ACC112 (cell line): ENCODE measurements at regions not wholly inside any gene's neighbourhood (a gene's known extent, or its start where the extent isn't known, plus 50 kb on each side); places are given as distances from the start of the nearest gene placed in this dataset.

Experiments used
- H2AFZ ChIP-seq: fragments of 200-600 bp; sonication (generic); one replicate; pipeline ENCODE4 v1.6.0; 2017; ENCODE audit warnings: antibody characterized with exemption, low read length; ENCODE audit not compliant: unreplicated experiment
- H3K27ac ChIP-seq: fragments of 200-600 bp; sonication (generic); 2 replicates; pipeline ENCODE4 v1.5.1; 2014; ENCODE audit warnings: low read depth, mild to moderate bottlenecking, antibody characterized with exemption, low read length, moderate library complexity
- H3K27me3 ChIP-seq: fragments of 200-600 bp; sonication (generic); 2 replicates; pipeline ENCODE4 v1.6.1; 2014; ENCODE audit warnings: mild to moderate bottlenecking, antibody characterized with exemption, low read length, moderate library complexity, mixed read lengths; ENCODE audit not compliant: insufficient read depth
- H3K36me3 ChIP-seq: fragments of 200-600 bp; sonication (generic); 2 replicates; pipeline ENCODE4 v1.6.1; 2016; ENCODE audit warnings: mild to moderate bottlenecking, antibody characterized with exemption, low read length, moderate library complexity, mixed read lengths; ENCODE audit not compliant: insufficient read depth
- H3K4me1 ChIP-seq: fragments of 200-600 bp; sonication (generic); one replicate; pipeline ENCODE4 v1.6.1; 2016; ENCODE audit warnings: low read length, mixed read lengths; ENCODE audit not compliant: insufficient read depth, unreplicated experiment, control insufficient read depth
- H3K4me3 ChIP-seq: fragments of 200-600 bp; sonication (generic); 2 replicates; pipeline ENCODE4 v1.5.1; 2014; ENCODE audit warnings: mild to moderate bottlenecking, low read depth, low read length
- H3K79me2 ChIP-seq: fragments of 200-600 bp; sonication (generic); one replicate; pipeline ENCODE4 v1.6.0; 2016; ENCODE audit warnings: low read length; ENCODE audit not compliant: control insufficient read depth, unreplicated experiment, insufficient read depth

DNA sequence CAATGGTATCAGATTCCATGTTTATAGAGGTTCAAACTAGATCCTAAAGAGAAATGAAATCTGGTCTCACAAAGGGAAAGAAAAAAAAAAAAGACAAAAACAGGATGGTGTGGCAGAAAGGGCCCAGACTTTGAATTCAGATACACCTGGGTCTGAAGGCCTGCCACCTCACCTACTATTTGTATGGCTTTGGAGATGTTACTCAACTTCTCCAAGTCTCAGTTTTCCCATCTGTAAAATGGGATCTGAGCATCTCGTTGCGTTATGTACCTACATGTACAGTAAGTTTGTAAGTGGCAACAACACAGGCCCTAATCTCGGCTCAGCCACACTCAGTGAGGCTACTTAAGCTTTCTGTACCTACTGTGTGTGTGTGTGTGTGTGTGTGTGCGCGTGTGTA, 147.5 kb upstream of the FGGY start:
- Histone ChIP-seq H3K4me1 (peaks cover 49% of the 10 kb centered on the region), H3K79me2 (peaks cover 3% of the 10 kb centered on the region), H3K27ac (peak overlapping the region; percentile 91), H3K4me3 (no peak overlapping the region), H3K27me3 (no peaks in the 10 kb centered on the region), H3K36me3 (no peaks in the 10 kb centered on the region), H2AFZ (no peak overlapping the region)

DNA sequence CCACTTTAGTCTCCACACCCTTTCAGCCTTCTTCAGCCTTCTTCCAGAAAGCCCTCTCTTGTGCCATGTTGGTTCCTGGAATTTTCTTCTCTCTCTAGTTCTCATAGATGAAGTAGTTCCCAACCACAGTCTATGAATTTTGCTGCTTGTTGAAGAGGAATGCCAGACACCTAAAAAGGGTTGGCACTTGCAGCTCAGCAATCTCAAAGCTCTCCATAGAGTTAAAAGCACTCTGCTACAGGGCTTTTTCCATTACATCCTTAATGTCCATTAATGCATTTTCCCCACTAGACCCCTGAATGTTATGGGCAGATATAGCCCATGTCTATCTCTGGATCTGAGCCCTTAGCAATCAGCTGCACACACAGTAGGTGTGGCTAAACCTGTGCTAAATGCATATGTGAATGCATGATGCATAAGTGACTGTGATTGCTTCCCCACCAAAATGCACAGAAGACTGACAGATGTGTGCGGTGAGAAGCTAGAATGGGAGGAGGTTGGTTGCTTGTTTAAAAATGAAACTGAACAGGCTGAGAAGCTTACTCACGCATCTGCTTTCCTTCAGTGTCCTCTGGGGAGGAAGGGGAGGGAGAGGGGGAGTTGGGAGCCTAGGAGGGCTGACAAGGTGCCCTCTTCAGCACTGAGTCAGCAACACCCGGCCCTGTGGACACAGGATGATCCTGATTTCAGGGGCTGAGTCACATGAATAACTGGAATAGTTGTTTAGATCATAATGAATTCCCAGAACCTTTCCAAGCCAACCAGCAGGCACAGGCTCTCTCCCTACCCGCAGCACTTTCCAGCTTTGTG, 146.1 kb upstream of the FGGY start:
- Histone ChIP-seq H2AFZ (peak overlapping the region; percentile 55), H3K27ac (peak overlapping the region; percentile 91), H3K4me1 (peaks cover 40% of the 10 kb centered on the region), H3K4me3 (peak overlapping the region; percentile 72), H3K79me2 (no peaks in the 10 kb centered on the region), H3K27me3 (no peaks in the 10 kb centered on the region), H3K36me3 (no peaks in the 10 kb centered on the region)

DNA sequence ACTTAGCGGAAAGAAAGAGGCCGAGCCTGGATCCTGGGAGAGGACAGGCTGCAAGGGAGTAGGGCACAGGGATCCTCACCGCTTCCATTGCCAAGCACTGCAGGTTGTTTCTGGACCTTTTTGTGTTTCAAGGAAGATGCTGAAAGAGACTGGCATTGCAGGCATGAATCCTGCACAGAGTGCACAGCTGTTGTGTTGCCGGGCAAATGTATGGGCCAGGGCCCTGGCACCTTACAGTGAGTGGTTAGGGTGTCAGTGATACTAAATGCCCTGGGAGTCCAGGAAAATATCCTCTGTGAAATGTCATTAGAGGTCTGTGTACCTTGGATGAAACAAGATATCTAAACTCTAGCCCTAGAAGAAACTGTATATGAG, 145.5 kb upstream of the FGGY start:
- no peak overlapping the region for H2AFZ ChIP-seq
- H3K4me1 ChIP-seq = peaks cover 45% of the 10 kb centered on the region
- H3K27me3 ChIP-seq = no peaks in the 10 kb centered on the region
- peak overlapping the region; percentile 72; the same call in 1 of the 2 replicates for H3K4me3 ChIP-seq
- H3K36me3 ChIP-seq = no peaks in the 10 kb centered on the region
- no peaks in the 10 kb centered on the region for H3K79me2 ChIP-seq
- H3K27ac ChIP-seq = peak overlapping the region; percentile 91

DNA sequence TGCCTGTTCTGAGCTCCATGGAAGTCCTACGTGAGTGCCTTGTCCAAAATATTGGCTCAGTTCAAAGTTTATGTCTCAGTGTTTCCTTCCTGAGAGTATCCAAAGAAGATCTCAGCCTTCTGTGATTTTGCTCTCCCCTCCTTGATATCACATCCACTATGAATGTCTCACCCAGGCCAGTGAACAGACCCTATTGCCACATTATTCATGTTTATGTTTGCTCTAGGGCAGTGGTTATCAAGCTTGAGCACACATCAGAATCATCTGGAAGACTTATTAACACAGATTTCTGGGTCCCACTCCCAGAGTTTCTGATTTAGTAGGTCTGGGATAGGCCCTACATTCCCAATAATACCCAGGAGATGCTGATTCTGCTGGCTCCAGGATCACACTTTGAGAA, 145.0 kb upstream of the FGGY start:
- H3K4me3 ChIP-seq = no peak overlapping the region
- H3K79me2 ChIP-seq = no peaks in the 10 kb centered on the region
- H3K4me1 ChIP-seq = peaks cover 48% of the 10 kb centered on the region
- no peaks in the 10 kb centered on the region for H3K36me3 ChIP-seq
- peak overlapping the region; percentile 91 for H3K27ac ChIP-seq
- peak overlapping the region; percentile 47 for H2AFZ ChIP-seq
- H3K27me3 ChIP-seq = no peaks in the 10 kb centered on the region

DNA sequence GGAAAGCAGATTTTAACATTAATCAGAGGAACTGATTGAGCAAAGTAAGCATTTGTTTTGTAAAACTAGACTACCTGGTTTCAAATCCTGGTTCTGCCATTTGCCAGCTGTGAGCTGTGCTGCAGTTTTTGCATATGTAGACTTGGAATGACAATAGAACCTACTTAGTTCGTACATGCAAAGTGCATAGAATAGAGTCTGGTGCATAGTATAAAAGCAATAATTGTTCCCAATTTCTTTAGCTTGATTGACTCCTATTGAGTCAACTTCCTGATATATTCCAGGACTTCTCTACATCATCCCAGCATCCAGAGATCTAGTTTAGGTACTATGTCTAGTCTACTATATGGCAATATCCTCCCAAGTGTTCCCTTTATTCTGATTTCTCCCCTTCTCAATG, 144.4 kb upstream of the FGGY start:
- H3K79me2 ChIP-seq = no peaks in the 10 kb centered on the region
- no peak overlapping the region for H3K4me3 ChIP-seq
- no peaks in the 10 kb centered on the region for H3K27me3 ChIP-seq
- H3K36me3 ChIP-seq = no peaks in the 10 kb centered on the region
- H3K27ac ChIP-seq = peak overlapping the region; percentile 91
- H2AFZ ChIP-seq = no peak overlapping the region
- H3K4me1 ChIP-seq = peaks cover 42% of the 10 kb centered on the region

DNA sequence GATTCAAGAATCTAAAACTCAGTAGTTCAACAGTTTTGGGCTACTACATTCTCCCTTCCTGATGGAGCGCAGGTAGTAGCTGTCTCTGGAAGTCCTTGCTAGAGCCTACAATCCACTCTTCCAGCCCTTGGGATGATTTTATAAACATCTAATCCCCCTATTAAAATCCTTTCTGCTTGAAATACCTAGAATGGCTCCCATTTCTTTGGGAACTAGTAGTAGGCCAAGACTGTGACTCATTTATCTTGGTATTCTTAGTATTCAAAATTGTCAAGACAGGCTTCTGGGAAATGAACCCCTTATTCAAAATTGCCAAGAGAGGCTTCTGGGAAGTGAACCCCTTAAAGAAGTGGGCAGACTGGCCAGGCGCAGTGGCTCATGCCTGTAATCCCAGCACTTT, 142.5 kb upstream of the FGGY start:
- no peaks in the 10 kb centered on the region for H3K79me2 ChIP-seq
- H3K4me3 ChIP-seq = no peak overlapping the region
- peaks cover 40% of the 10 kb centered on the region for H3K4me1 ChIP-seq
- H3K27me3 ChIP-seq = no peaks in the 10 kb centered on the region
- no peaks in the 10 kb centered on the region for H3K36me3 ChIP-seq
- H3K27ac ChIP-seq = no peak overlapping the region
- no peak overlapping the region for H2AFZ ChIP-seq

DNA sequence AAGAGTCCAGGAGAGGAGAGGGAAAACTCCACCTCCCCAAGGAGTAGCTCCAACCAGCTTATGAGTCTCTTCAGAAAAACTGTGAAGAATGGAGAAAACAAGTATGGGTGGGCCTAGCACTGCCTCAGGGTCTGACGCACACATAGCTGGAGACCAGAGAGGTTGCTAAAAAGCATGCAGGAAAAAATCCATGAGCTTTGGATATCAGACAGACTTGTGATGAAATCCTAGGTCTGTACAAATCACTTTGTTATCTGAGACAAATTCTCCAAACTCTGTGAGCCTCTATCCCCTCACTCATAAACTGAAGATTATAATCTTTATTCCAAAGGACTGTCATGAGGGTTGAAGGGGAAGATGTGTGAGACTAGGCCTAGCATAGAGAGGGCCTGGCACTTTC, 141.5 kb upstream of the FGGY start:
- H3K27me3 ChIP-seq = no peaks in the 10 kb centered on the region
- no peaks in the 10 kb centered on the region for H3K36me3 ChIP-seq
- H2AFZ ChIP-seq = no peak overlapping the region
- H3K4me3 ChIP-seq = no peak overlapping the region
- no peaks in the 10 kb centered on the region for H3K79me2 ChIP-seq
- H3K27ac ChIP-seq = no peak overlapping the region
- H3K4me1 ChIP-seq = peaks cover 32% of the 10 kb centered on the region

DNA sequence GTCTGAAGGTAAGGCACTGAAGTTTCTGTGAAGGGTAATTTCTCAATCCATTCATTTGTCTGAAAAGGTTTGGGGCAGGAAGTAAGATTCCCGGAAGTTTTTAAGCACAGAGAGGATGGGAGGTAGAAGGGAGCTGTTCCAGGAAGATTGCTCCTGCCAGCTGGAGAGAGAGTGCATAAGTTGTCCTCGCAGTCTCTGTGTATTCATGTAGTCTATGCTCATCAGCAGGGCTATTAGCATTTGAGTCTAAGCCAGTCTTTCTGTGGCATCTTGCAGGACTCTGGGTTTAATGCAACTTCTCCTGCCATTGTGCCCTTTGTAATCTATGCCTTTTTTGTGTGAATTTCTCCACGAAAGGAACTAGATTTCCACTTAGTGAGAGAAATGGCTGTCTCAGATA, 140.8 kb upstream of the FGGY start:
- Histone ChIP-seq H3K4me3 (no peak overlapping the region), H2AFZ (no peak overlapping the region), H3K27me3 (no peaks in the 10 kb centered on the region), H3K27ac (no peak overlapping the region), H3K36me3 (no peaks in the 10 kb centered on the region), H3K4me1 (peaks cover 27% of the 10 kb centered on the region), H3K79me2 (no peaks in the 10 kb centered on the region)

DNA sequence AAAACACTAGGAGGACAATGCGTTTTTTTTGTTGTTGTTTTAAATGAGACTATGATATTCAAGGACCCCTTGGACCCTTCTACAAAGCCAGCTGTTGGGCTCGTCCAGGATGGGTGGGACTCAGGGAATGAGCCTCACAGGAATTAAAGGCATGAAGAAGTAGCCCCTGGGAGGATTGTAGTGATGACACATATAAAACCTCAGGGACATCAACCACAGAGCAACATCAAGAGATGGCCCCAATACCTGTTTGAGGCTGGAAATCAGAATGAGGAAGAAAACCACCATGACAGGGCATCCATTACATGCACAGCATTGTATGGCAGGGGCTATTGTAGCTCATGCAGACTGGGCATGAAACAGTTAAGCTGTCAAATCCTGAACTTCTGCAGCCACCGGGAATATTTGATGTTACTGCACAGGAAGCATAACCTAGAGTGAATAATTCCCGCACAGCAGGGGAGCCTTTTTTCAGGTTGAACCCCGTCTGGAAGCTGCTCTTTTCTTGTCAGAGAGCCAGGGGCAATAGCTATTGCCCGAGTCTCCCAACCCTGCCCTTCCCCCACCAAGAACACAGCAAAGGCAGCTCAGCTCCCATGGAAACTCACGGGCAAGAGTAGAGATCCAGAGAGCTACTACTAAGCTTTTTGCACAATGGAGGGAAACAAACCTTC, 140.2 kb upstream of the FGGY start:
- Histone ChIP-seq H3K4me3 (no peak overlapping the region), H3K27ac (no peak overlapping the region)

DNA sequence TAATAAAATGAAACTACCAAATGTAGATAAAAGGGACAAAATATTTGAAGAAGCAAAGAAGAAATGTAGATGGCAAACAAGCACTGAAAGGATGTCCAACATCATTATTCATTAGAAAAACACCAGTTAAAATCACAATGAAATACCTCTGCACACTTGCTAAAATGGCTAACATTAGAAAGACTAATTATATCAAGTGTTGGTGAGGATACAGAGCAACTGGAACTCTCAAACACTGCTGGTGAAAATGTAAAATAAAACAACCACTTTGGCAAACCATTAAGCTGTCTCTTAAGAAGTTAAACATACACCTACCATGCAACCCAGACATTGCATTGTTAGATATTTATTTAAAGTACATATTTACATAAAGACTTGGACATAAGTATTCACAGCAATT, 138.6 kb upstream of the FGGY start:
- H3K4me1 ChIP-seq = peaks cover 8% of the 10 kb centered on the region
- H3K27me3 ChIP-seq = no peaks in the 10 kb centered on the region
- no peaks in the 10 kb centered on the region for H3K36me3 ChIP-seq
- H3K79me2 ChIP-seq = no peaks in the 10 kb centered on the region
- no peak overlapping the region for H3K4me3 ChIP-seq
- H3K27ac ChIP-seq = no peak overlapping the region
- no peak overlapping the region for H2AFZ ChIP-seq

More for the DNA sequence above, 140.2 kb upstream of the FGGY start:
- H2AFZ ChIP-seq = no peak overlapping the region
- no peaks in the 10 kb centered on the region for H3K36me3 ChIP-seq
- H3K27me3 ChIP-seq = no peaks in the 10 kb centered on the region
- H3K4me1 ChIP-seq = peaks cover 21% of the 10 kb centered on the region
- no peaks in the 10 kb centered on the region for H3K79me2 ChIP-seq
